ENCODE measurements at regions not wholly inside any gene's neighbourhood (a gene's known extent, or its start where the extent isn't known, plus 50 kb on each side); places are given as distances from the start of the nearest gene placed in this dataset.

- no peak for ATAC-seq (ENCODE audit: low FRiP score)
- TF ChIP-seq CTCF (IDR thresholded peaks at IDR 0.05): no peak
- DNase-seq (ENCODE audit: low spot score): no peak
Measured at GRCh38 chr2:34475156-34475555, 876.1 kb upstream of the FAM98A start.

- TF ChIP-seq CTCF (IDR thresholded peaks at IDR 0.05): no peak
- DNase-seq (ENCODE audit: low spot score) (no peak), ATAC-seq (ENCODE audit: low FRiP score) (no peak)
Measured at GRCh38 chr2:34474646-34475045, 875.5 kb upstream of the FAM98A start.

GRCh38 chr2:34447097-34447496 is 848.0 kb upstream of the FAM98A start:
- ATAC-seq (ENCODE audit: low FRiP score): no peak
- TF ChIP-seq CTCF (IDR thresholded peaks at IDR 0.05): no peak
- no peak for DNase-seq (ENCODE audit: low spot score)

- ATAC-seq (ENCODE audit: low FRiP score): no peak
- no peak for DNase-seq (ENCODE audit: low spot score)
- no peak for TF ChIP-seq CTCF (IDR thresholded peaks at IDR 0.05)
Measured at GRCh38 chr2:34423301-34423700, 824.2 kb upstream of the FAM98A start.

GRCh38 chr2:34419856-34420255 is 820.8 kb upstream of the FAM98A start:
- no peak for DNase-seq (ENCODE audit: low spot score)
- TF ChIP-seq CTCF (IDR thresholded peaks at IDR 0.05): no peak

GRCh38 chr2:34416856-34417255 is 817.8 kb upstream of the FAM98A start:
- no peak for TF ChIP-seq CTCF (IDR thresholded peaks at IDR 0.05)
- no peak for DNase-seq (ENCODE audit: low spot score)
- ATAC-seq (ENCODE audit: low FRiP score): no peak

More at GRCh38 chr2:34419856-34420255, 820.8 kb upstream of the FAM98A start:
- no peak for ATAC-seq (ENCODE audit: low FRiP score)

- no peak for ATAC-seq (ENCODE audit: low FRiP score)
- no peak for DNase-seq (ENCODE audit: low spot score)
- no peak for TF ChIP-seq CTCF (IDR thresholded peaks at IDR 0.05)
Measured at GRCh38 chr2:34414856-34415255, 815.8 kb upstream of the FAM98A start.

Measured in omental fat pad (tissue), 3 donors.